Osteocyte (in vitro differentiated cells): ENCODE measurements at regions not wholly inside any gene's neighbourhood (a gene's known extent, or its start where the extent isn't known, plus 50 kb on each side); places are given as distances from the start of the nearest gene placed in this dataset.

Source experiments
- DNase-seq: peaks from one replicate; pipeline ENCODE4 v3.0.0; 2021; ENCODE audit warnings: mixed read lengths; ENCODE audit not compliant: unreplicated experiment; ENCODE audit errors: extremely low spot score
- H3K27ac Mint-ChIP-seq: one replicate; pipeline ENCODE4 v1.8.0; 2021; ENCODE audit warnings: mild to moderate bottlenecking, mixed read lengths; ENCODE audit not compliant: unreplicated experiment
- H3K27me3 Mint-ChIP-seq: one replicate; pipeline ENCODE4 v1.8.0; 2021; ENCODE audit warnings: mixed read lengths; ENCODE audit not compliant: unreplicated experiment
- H3K36me3 Mint-ChIP-seq: one replicate; pipeline ENCODE4 v1.8.0; 2021; ENCODE audit warnings: mixed read lengths; ENCODE audit not compliant: unreplicated experiment
- H3K4me1 Mint-ChIP-seq: one replicate; pipeline ENCODE4 v1.8.0; 2021; ENCODE audit warnings: mixed read lengths; ENCODE audit not compliant: unreplicated experiment
- H3K4me3 Mint-ChIP-seq: one replicate; pipeline ENCODE4 v1.8.0; 2021; ENCODE audit warnings: mild to moderate bottlenecking, moderate library complexity, mixed read lengths; ENCODE audit not compliant: unreplicated experiment
- H3K9me3 Mint-ChIP-seq: one replicate; pipeline ENCODE4 v1.8.0; 2021; ENCODE audit warnings: mixed read lengths; ENCODE audit not compliant: unreplicated experiment
- CTCF ChIP-seq: fragments of 200-600 bp; sonication (generic); IDR thresholded peaks from 2 replicates; pipeline ENCODE4 v1.5.0; 2021; ENCODE audit warnings: antibody characterized with exemption, mild to moderate bottlenecking, moderate library complexity

DNA sequence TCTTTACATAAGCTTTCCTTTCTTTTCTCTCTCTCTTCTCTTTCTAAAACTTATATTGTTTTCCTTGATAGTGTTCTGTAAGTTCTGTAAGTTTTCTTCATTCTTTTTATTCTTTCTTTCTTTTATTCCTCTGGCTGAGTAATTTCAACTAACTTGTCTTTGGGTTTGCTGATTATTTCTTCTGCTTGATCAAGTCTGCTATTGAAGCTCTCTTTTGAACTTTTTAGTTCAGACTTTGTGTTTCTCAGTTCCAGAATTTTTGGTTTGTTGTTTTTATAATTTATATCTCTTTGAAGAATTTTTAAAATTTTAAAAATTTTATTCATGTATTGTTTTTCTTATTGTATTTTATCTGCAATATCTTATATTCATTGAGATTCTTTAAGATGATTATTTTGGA lies 795.8 kb upstream of the SALL3 start:
- Mint-ChIP-seq H3K4me1 (no peaks in the 10 kb centered on the region), H3K9me3 (peaks cover 46% of the 10 kb centered on the region), H3K36me3 (no peaks in the 10 kb centered on the region), H3K4me3 (no peak overlapping the region), H3K27me3 (no peaks in the 10 kb centered on the region), H3K27ac (no peak overlapping the region)
- TF ChIP-seq CTCF: no peak
- no peak for DNase-seq

- Mint-ChIP-seq H3K4me3 (no peak overlapping the region), H3K36me3 (no peaks in the 10 kb centered on the region), H3K27me3 (no peaks in the 10 kb centered on the region), H3K27ac (no peak overlapping the region), H3K9me3 (peaks cover 44% of the 10 kb centered on the region), H3K4me1 (no peaks in the 10 kb centered on the region)
- no peak for DNase-seq
- TF ChIP-seq CTCF: no peak
These were observed 788.3 kb upstream of the SALL3 start for GRCh38 chr18:78191276-78191675.

GRCh38 chr18:78192054-78192453 lies 787.6 kb upstream of the SALL3 start:
- no peaks in the 10 kb centered on the region for H3K36me3 Mint-ChIP-seq
- peaks cover 45% of the 10 kb centered on the region for H3K9me3 Mint-ChIP-seq
- no peak overlapping the region for H3K27ac Mint-ChIP-seq
- no peak overlapping the region for H3K4me3 Mint-ChIP-seq
- no peaks in the 10 kb centered on the region for H3K27me3 Mint-ChIP-seq
- no peak for DNase-seq
- H3K4me1 Mint-ChIP-seq: no peaks in the 10 kb centered on the region
- TF ChIP-seq CTCF: no peak

DNA sequence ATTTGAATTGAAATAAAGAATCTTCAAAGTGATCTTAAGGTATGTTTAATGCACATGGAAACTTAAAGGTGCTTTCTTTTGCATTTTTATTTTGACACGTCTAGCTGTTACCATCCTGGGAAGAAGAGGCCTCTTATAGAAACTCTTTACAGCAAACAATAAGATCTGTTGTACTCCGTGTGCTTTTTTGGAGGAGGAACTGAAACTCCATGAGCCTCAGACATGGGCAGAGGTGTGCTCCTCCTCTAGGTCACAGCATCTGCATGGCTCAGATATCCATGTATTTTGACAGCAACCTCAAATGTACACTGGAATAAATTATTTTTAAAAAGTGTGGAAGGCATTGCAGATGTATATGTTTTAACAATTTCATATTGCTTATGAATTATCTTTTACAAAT lies 783.3 kb upstream of the SALL3 start:
- no peak for DNase-seq
- Mint-ChIP-seq H3K9me3 (peaks cover 52% of the 10 kb centered on the region), H3K4me1 (no peaks in the 10 kb centered on the region), H3K27ac (no peak overlapping the region), H3K27me3 (no peaks in the 10 kb centered on the region), H3K4me3 (no peak overlapping the region), H3K36me3 (no peaks in the 10 kb centered on the region)
- no peak for TF ChIP-seq CTCF

- H3K4me3 Mint-ChIP-seq: no peak overlapping the region
- TF ChIP-seq CTCF: no peak
- no peaks in the 10 kb centered on the region for H3K27me3 Mint-ChIP-seq
- peaks cover 51% of the 10 kb centered on the region for H3K9me3 Mint-ChIP-seq
- DNase-seq: no peak
- no peaks in the 10 kb centered on the region for H3K4me1 Mint-ChIP-seq
- H3K36me3 Mint-ChIP-seq: no peaks in the 10 kb centered on the region
- no peak overlapping the region for H3K27ac Mint-ChIP-seq
These were observed 780.6 kb upstream of the SALL3 start for GRCh38 chr18:78199002-78199401.
